ENCODE measurements at regions not wholly inside any gene's neighbourhood (a gene's known extent, or its start where the extent isn't known, plus 50 kb on each side); places are given as distances from the start of the nearest gene placed in this dataset.

GRCh38 chr15:37751401-37751800 lies 183.0 kb upstream of the TMCO5A start:
- H3K4me3 ChIP-seq (ENCODE audit: low read length in 3 of 3): no peak overlapping the region
- no peak overlapping the region for H3K27ac ChIP-seq (ENCODE audit: low read depth, low read length)
- no peaks in the 10 kb centered on the region for H3K4me1 ChIP-seq (ENCODE audit: control insufficient read depth in 3 of 3, insufficient read depth in 3 of 3, low read length in 3 of 3)
- no peaks in the 10 kb centered on the region for H3K27me3 ChIP-seq (ENCODE audit: control insufficient read depth in 3 of 3, insufficient read depth in 3 of 3, low read length in 3 of 3)
- no peaks in the 10 kb centered on the region for H3K9me3 ChIP-seq (ENCODE audit: control insufficient read depth in 3 of 3, low read length in 3 of 3)
- H3K9ac ChIP-seq (ENCODE audit: low read depth in 1 of 3, low read length in 3 of 3): no peak overlapping the region
- H3K36me3 ChIP-seq (ENCODE audit: control insufficient read depth in 3 of 3, insufficient read depth in 3 of 3, low read length in 3 of 3): no peaks in the 10 kb centered on the region

- Histone ChIP-seq H3K9me3 (ENCODE audit: control insufficient read depth in 3 of 3, low read length in 3 of 3) (no peaks in the 10 kb centered on the region), H3K36me3 (ENCODE audit: control insufficient read depth in 3 of 3, insufficient read depth in 3 of 3, low read length in 3 of 3) (no peaks in the 10 kb centered on the region), H3K27me3 (ENCODE audit: control insufficient read depth in 3 of 3, insufficient read depth in 3 of 3, low read length in 3 of 3) (no peaks in the 10 kb centered on the region), H3K27ac (ENCODE audit: low read depth, low read length) (no peak overlapping the region), H3K4me3 (ENCODE audit: low read length in 3 of 3) (no peak overlapping the region), H3K4me1 (ENCODE audit: control insufficient read depth in 3 of 3, insufficient read depth in 3 of 3, low read length in 3 of 3) (no peaks in the 10 kb centered on the region), H3K9ac (ENCODE audit: low read depth in 1 of 3, low read length in 3 of 3) (no peak overlapping the region)
Observed at GRCh38 chr15:37756407-37756806, 178.0 kb upstream of the TMCO5A start.

- H3K27ac ChIP-seq (ENCODE audit: low read depth, low read length): no peak overlapping the region
- no peaks in the 10 kb centered on the region for H3K27me3 ChIP-seq (ENCODE audit: control insufficient read depth in 3 of 3, insufficient read depth in 3 of 3, low read length in 3 of 3)
- H3K4me3 ChIP-seq (ENCODE audit: low read length in 3 of 3): no peak overlapping the region
- H3K9ac ChIP-seq (ENCODE audit: low read depth in 1 of 3, low read length in 3 of 3): no peak overlapping the region
- no peaks in the 10 kb centered on the region for H3K36me3 ChIP-seq (ENCODE audit: control insufficient read depth in 3 of 3, insufficient read depth in 3 of 3, low read length in 3 of 3)
- no peaks in the 10 kb centered on the region for H3K4me1 ChIP-seq (ENCODE audit: control insufficient read depth in 3 of 3, insufficient read depth in 3 of 3, low read length in 3 of 3)
- H3K9me3 ChIP-seq (ENCODE audit: control insufficient read depth in 3 of 3, low read length in 3 of 3): no peaks in the 10 kb centered on the region
Observed at GRCh38 chr15:37758412-37758811, 176.0 kb upstream of the TMCO5A start.

- H3K9ac ChIP-seq (ENCODE audit: low read depth in 1 of 3, low read length in 3 of 3): no peak overlapping the region
- H3K27me3 ChIP-seq (ENCODE audit: control insufficient read depth in 3 of 3, insufficient read depth in 3 of 3, low read length in 3 of 3): no peaks in the 10 kb centered on the region
- H3K36me3 ChIP-seq (ENCODE audit: control insufficient read depth in 3 of 3, insufficient read depth in 3 of 3, low read length in 3 of 3): no peaks in the 10 kb centered on the region
- no peaks in the 10 kb centered on the region for H3K9me3 ChIP-seq (ENCODE audit: control insufficient read depth in 3 of 3, low read length in 3 of 3)
- no peaks in the 10 kb centered on the region for H3K4me1 ChIP-seq (ENCODE audit: control insufficient read depth in 3 of 3, insufficient read depth in 3 of 3, low read length in 3 of 3)
- H3K4me3 ChIP-seq (ENCODE audit: low read length in 3 of 3): no peak overlapping the region
- no peak overlapping the region for H3K27ac ChIP-seq (ENCODE audit: low read depth, low read length)
Observed at GRCh38 chr15:37764733-37765191, 169.7 kb upstream of the TMCO5A start.

GRCh38 chr15:37765786-37766185 lies 168.7 kb upstream of the TMCO5A start:
- Histone ChIP-seq H3K4me3 (ENCODE audit: low read length in 3 of 3) (no peak overlapping the region), H3K27ac (ENCODE audit: low read depth, low read length) (no peak overlapping the region), H3K9ac (ENCODE audit: low read depth in 1 of 3, low read length in 3 of 3) (no peak overlapping the region), H3K9me3 (ENCODE audit: control insufficient read depth in 3 of 3, low read length in 3 of 3) (no peaks in the 10 kb centered on the region), H3K36me3 (ENCODE audit: control insufficient read depth in 3 of 3, insufficient read depth in 3 of 3, low read length in 3 of 3) (no peaks in the 10 kb centered on the region), H3K4me1 (ENCODE audit: control insufficient read depth in 3 of 3, insufficient read depth in 3 of 3, low read length in 3 of 3) (no peaks in the 10 kb centered on the region), H3K27me3 (ENCODE audit: control insufficient read depth in 3 of 3, insufficient read depth in 3 of 3, low read length in 3 of 3) (no peaks in the 10 kb centered on the region)

GRCh38 chr15:37767841-37768455 lies 166.5 kb upstream of the TMCO5A start:
- no peaks in the 10 kb centered on the region for H3K36me3 ChIP-seq (ENCODE audit: control insufficient read depth in 3 of 3, insufficient read depth in 3 of 3, low read length in 3 of 3)
- no peak overlapping the region for H3K9ac ChIP-seq (ENCODE audit: low read depth in 1 of 3, low read length in 3 of 3)
- H3K27me3 ChIP-seq (ENCODE audit: control insufficient read depth in 3 of 3, insufficient read depth in 3 of 3, low read length in 3 of 3): no peaks in the 10 kb centered on the region
- no peaks in the 10 kb centered on the region for H3K9me3 ChIP-seq (ENCODE audit: control insufficient read depth in 3 of 3, low read length in 3 of 3)
- H3K4me3 ChIP-seq (ENCODE audit: low read length in 3 of 3): no peak overlapping the region
- no peaks in the 10 kb centered on the region for H3K4me1 ChIP-seq (ENCODE audit: control insufficient read depth in 3 of 3, insufficient read depth in 3 of 3, low read length in 3 of 3)
- H3K27ac ChIP-seq (ENCODE audit: low read depth, low read length): no peak overlapping the region

GRCh38 chr15:37771465-37771864 lies 163.0 kb upstream of the TMCO5A start:
- Histone ChIP-seq H3K27me3 (ENCODE audit: control insufficient read depth in 3 of 3, insufficient read depth in 3 of 3, low read length in 3 of 3) (no peaks in the 10 kb centered on the region), H3K27ac (ENCODE audit: low read depth, low read length) (no peak overlapping the region), H3K9me3 (ENCODE audit: control insufficient read depth in 3 of 3, low read length in 3 of 3) (no peaks in the 10 kb centered on the region), H3K4me3 (ENCODE audit: low read length in 3 of 3) (no peak overlapping the region), H3K9ac (ENCODE audit: low read depth in 1 of 3, low read length in 3 of 3) (no peak overlapping the region), H3K36me3 (ENCODE audit: control insufficient read depth in 3 of 3, insufficient read depth in 3 of 3, low read length in 3 of 3) (no peaks in the 10 kb centered on the region), H3K4me1 (ENCODE audit: control insufficient read depth in 3 of 3, insufficient read depth in 3 of 3, low read length in 3 of 3) (no peaks in the 10 kb centered on the region)

- Histone ChIP-seq H3K9ac (ENCODE audit: low read depth in 1 of 3, low read length in 3 of 3) (no peak overlapping the region), H3K4me3 (ENCODE audit: low read length in 3 of 3) (no peak overlapping the region), H3K27me3 (ENCODE audit: control insufficient read depth in 3 of 3, insufficient read depth in 3 of 3, low read length in 3 of 3) (no peaks in the 10 kb centered on the region), H3K27ac (ENCODE audit: low read depth, low read length) (no peak overlapping the region), H3K9me3 (ENCODE audit: control insufficient read depth in 3 of 3, low read length in 3 of 3) (no peaks in the 10 kb centered on the region), H3K4me1 (ENCODE audit: control insufficient read depth in 3 of 3, insufficient read depth in 3 of 3, low read length in 3 of 3) (no peaks in the 10 kb centered on the region), H3K36me3 (ENCODE audit: control insufficient read depth in 3 of 3, insufficient read depth in 3 of 3, low read length in 3 of 3) (no peaks in the 10 kb centered on the region)
Observed at GRCh38 chr15:37773111-37773860, 161.2 kb upstream of the TMCO5A start.

- no peaks in the 10 kb centered on the region for H3K9me3 ChIP-seq (ENCODE audit: control insufficient read depth in 3 of 3, low read length in 3 of 3)
- no peak overlapping the region for H3K9ac ChIP-seq (ENCODE audit: low read depth in 1 of 3, low read length in 3 of 3)
- H3K36me3 ChIP-seq (ENCODE audit: control insufficient read depth in 3 of 3, insufficient read depth in 3 of 3, low read length in 3 of 3): no peaks in the 10 kb centered on the region
- H3K27ac ChIP-seq (ENCODE audit: low read depth, low read length): no peak overlapping the region
- H3K4me1 ChIP-seq (ENCODE audit: control insufficient read depth in 3 of 3, insufficient read depth in 3 of 3, low read length in 3 of 3): no peaks in the 10 kb centered on the region
- no peaks in the 10 kb centered on the region for H3K27me3 ChIP-seq (ENCODE audit: control insufficient read depth in 3 of 3, insufficient read depth in 3 of 3, low read length in 3 of 3)
- H3K4me3 ChIP-seq (ENCODE audit: low read length in 3 of 3): no peak overlapping the region
Observed at GRCh38 chr15:37774961-37775360, 159.5 kb upstream of the TMCO5A start.

- H3K27ac ChIP-seq (ENCODE audit: low read depth, low read length): no peak overlapping the region
- no peak overlapping the region for H3K9ac ChIP-seq (ENCODE audit: low read depth in 1 of 3, low read length in 3 of 3)
- no peaks in the 10 kb centered on the region for H3K9me3 ChIP-seq (ENCODE audit: control insufficient read depth in 3 of 3, low read length in 3 of 3)
- H3K4me3 ChIP-seq (ENCODE audit: low read length in 3 of 3): no peak overlapping the region
- H3K27me3 ChIP-seq (ENCODE audit: control insufficient read depth in 3 of 3, insufficient read depth in 3 of 3, low read length in 3 of 3): no peaks in the 10 kb centered on the region
- H3K36me3 ChIP-seq (ENCODE audit: control insufficient read depth in 3 of 3, insufficient read depth in 3 of 3, low read length in 3 of 3): no peaks in the 10 kb centered on the region
- H3K4me1 ChIP-seq (ENCODE audit: control insufficient read depth in 3 of 3, insufficient read depth in 3 of 3, low read length in 3 of 3): no peaks in the 10 kb centered on the region
Observed at GRCh38 chr15:37777006-37777405, 157.4 kb upstream of the TMCO5A start.

Measured in skeletal muscle tissue (tissue), 3 donors.